GM21619 (cell line): ENCODE measurements at regions not wholly inside any gene's neighbourhood (a gene's known extent, or its start where the extent isn't known, plus 50 kb on each side); places are given as distances from the start of the nearest gene placed in this dataset.
"Not testable (repeated sequence)": the region's sequence is repeated elsewhere in the genome, so short reads cannot be mapped to it uniquely, and the experiment has no call there.

Source experiments
- ATAC-seq: cut with Tn5 transposase; IDR thresholded peaks from one replicate; pipeline ENCODE4 v1.9.1; 2021; ENCODE audit not compliant: unreplicated experiment

DNA sequence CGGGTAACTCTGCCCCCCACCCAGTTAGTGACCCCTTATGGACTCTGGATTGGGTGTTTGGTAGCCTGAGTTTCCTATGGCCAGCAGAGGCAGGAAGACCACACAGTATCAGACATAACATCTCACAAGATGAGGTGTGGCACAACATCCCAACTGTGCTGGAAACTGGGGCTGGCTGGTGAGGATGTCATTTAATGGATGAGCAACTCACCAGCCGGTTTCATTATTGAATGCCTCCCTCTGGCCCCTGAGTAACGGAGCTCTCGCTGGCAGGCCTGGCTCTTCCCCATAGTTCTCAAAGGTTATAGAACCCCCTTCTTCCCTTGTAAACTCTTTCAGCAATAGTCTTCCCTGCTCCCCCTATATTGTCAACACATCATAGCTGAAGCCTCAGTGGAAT lies 195.0 kb downstream of the BCL11A start:
- no peak for ATAC-seq

GRCh38 chr2:60357996-60358395 lies 195.5 kb downstream of the BCL11A start:
- no peak for ATAC-seq

DNA sequence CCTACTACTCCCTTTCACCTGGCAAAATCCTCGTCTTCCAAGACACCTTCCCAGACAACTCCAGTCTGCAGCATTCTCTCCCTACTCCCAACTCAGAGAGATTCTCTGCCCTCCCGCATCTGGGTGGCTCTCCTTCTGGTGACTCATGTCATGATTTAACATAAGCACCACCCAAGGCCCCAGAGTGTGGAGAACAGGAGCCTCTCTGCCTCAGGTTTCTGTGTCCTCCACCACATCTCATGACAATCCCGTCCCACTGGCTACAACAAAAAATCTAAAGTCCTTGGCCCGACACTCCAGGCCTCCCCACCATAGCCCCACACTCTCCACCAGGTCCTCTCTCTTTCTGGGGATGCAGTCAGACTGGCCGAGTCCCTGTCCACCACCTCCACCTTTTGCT lies 197.1 kb downstream of the BCL11A start:
- no peak for ATAC-seq

GRCh38 chr2:60355849-60356261 lies 197.6 kb downstream of the BCL11A start:
- ATAC-seq = no peak

GRCh38 chr2:60354713-60355112 lies 198.7 kb downstream of the BCL11A start:
- no peak for ATAC-seq

DNA sequence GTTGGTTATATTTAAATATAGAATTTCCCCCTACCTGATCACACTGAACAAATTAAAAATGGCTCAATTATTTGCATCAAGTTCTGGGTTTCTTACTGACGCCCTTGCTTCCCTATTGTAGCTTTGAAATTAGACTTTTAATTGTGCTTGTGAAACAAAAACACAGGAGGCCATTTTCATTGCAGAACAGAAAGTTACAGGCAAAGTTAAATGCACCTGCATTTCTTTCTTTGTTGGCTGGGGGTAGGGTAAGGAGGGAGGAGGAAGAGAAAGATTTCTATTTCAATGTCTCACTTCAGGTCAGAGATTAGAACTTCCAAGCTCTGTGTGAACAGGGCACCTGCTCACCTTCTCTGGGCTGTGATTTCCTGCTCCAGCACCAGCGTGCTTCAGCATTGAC lies 199.6 kb downstream of the BCL11A start:
- peak; percentile 38 for ATAC-seq

- peak; percentile 3 for ATAC-seq
Measured at GRCh38 chr2:60353406-60353800, 200.1 kb downstream of the BCL11A start.

DNA sequence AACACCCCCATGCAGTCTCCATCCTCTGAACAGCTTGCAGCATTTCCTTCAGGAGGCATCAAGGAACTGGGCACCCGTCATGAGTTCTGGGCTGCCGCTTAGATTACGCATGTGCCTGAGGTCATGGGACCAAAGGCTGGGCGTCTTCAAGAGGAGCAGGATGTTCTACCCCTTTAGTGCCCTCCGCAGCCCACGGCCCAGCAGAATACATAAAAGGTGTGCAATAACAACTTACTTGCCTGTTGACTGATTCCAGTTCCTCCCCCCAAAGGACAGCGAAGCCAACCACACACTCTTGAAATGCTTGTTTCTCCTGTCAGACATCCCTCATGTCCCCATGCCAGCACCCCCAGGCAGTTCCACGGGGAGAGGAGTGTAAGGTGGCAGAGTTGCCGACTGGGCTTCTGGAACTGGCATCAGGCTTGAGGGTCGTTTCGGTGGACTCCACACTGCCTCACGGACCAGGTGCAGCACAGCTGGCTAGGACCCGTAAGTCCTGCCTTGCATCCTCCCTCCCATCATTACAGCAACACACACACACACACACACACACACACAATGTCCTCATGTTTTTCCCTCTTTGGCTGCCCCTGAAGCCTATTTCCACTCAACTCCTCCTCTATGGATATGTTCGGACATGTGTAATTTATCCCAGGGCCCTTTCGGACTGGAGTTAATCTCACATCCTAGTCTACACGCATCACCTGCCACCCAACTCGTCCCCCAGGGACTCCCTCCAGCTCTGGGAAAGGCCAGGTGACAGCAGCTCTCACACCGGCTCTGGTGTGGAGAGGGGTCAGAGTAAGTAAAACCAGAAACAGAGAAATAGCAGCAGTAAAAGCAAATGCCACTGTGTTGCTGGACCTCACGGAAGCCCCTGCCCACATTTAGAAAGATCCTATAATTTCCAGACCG lies 200.7 kb downstream of the BCL11A start:
- no peak for ATAC-seq

DNA sequence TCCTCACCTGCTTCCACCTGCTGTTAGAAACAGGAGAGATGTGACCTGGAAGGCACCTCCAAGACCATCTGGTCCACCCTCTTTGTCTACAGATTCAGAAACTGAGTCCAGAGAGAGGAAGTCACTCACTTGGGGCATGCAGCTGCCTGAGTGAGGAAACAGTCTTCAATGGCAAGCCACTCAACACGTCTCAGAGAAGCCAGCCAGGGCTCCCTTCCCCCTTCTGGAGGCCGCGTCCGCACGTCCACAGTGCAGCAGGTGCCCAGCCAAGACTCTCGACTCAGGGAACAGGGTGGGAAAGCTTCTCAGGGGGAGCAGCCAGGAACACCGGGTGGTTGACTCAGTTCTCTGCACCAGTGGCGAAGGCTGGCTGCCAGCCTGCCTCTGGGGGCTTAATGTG lies 201.7 kb downstream of the BCL11A start:
- no peak for ATAC-seq

- ATAC-seq = no peak
Measured at GRCh38 chr2:60351321-60351720, 202.1 kb downstream of the BCL11A start.

DNA sequence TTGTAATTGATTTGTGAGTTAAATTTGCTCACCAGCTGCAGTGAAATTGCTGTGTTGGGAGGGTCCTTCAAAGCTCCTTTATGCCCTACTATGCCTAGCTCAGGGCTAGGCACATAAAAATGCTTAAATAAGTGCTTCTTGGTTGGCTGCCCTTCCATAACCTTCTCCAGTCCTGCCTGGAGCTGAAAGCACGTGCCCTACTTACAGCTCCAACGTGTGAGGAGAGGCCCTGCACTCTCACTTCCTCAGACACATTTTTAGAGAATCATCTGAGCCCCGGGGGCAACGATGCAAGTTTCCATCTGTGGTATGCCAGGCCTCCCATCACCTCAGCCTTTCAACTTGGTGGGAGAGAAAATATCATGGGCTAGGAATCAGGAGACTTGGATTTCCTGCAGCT lies 202.7 kb downstream of the BCL11A start:
- no peak for ATAC-seq

- no peak for ATAC-seq
Measured at GRCh38 chr2:60347781-60348180, 205.7 kb downstream of the BCL11A start.

DNA sequence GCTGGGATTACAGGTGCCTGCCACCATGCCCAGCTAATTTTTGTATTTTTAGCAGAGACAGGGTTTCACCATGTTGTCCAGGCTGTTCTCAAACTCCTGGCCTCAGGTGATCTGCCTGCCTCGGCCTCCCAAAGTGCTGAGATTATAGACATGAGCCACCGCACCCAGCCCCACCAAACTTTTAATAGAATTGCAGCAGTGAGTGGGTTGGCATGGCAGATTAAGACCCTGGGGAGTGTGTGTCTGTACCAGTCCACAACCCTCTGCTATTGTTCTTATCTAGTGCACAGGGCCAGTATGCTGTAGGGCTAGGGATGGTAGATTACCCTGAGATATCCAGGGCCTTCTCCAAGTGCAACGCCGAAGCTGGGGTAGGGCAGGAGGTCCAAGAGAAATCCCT lies 211.0 kb downstream of the BCL11A start:
- ATAC-seq = not testable (repeated sequence)

GRCh38 chr2:60341151-60341550 lies 212.3 kb downstream of the BCL11A start:
- ATAC-seq = no peak

GRCh38 chr2:60339286-60339685 lies 214.2 kb downstream of the BCL11A start:
- no peak for ATAC-seq

- ATAC-seq = peak; percentile 43
Measured at GRCh38 chr2:60337142-60337497, 216.3 kb downstream of the BCL11A start.

GRCh38 chr2:60336442-60337141 lies 216.9 kb downstream of the BCL11A start:
- ATAC-seq = peak; percentile 54

- no peak for ATAC-seq
Measured at GRCh38 chr2:60335533-60336237, 217.8 kb downstream of the BCL11A start.

DNA sequence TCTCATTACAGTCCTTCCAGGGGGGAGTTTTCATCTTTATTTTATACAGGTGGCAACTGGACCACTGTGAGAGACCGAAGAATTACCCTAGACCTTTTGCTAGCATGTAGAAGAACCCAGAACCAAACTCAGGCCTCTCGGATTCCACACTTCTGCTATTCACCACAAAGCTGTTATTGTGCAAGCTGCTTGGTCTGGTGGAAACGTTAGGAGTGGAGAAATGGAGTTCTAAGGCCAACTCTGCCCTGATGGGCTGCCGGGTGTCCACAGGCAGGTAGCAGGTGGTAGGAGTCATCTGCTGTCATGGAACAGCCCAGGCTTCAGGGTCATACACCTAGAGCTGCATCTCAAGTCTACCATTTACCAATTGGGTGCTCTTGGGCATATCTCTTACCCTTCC lies 218.8 kb downstream of the BCL11A start:
- no peak for ATAC-seq

DNA sequence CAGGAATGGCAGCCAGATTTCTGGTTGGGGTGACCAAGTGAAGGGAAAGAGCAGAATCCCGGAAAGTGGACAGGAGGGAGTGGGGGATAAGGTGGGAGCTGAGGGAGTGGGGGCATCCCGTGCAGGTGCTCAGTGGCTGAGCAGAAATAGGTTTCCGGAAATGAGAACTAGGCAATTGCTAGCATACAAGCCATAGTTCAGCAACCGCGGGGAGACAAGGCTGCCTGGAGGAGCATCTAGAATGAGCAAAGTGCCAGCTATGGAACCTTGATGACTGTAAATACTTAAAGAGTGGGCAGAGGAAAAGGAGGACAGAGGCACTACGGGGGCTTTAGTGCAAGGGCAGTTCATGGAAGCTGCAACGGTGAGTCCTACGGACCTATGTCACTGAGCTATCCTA lies 220.2 kb downstream of the BCL11A start:
- no peak for ATAC-seq

- no peak for ATAC-seq
Measured at GRCh38 chr2:60331115-60331809, 222.2 kb downstream of the BCL11A start.
